ENCODE measurements at regions not wholly inside any gene's neighbourhood (a gene's known extent, or its start where the extent isn't known, plus 50 kb on each side); places are given as distances from the start of the nearest gene placed in this dataset.
A peak's percentile ranks its signal among the peaks of the same experiment; 100 is the strongest.

DNA sequence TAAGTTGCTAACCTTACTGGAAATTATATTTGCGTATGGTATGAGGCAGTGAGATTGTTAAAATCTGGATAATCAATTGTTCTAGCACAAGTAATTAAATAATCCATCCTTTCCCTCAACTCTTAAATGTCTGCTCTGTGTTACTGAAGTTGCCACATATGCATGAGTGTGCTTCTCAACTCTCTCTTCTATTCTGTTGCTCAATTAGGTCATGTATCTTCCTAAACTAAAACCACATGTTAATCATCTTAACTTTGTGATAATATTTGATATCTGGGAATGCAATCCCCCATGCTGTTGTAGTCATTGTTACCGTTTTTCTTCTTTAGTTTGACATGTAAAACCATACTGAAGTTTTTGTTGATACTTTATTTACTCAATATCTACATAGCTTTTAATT is 63.5 kb upstream of the STMND1 start:
- DNase-seq: peak; percentile 40
- Mint-ChIP-seq H3K4me3 (no peak overlapping the region), H3K27ac (no peak overlapping the region; the same call in 1 of the 2 replicates)

DNA sequence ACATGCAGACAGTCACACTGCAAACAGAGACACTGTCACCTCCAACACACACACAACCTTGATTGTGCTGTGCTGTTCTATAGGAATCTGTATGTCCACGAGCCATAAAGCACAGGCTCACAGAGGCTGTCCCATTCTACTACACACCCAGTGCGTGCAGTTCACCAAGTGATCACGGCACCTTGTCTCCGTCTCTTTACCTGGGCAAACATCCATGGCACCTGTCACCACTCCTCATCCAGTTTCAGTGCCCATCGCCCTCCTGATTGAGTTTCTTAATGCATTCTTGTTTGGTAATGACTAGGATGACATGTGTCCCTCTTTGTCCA is 65.8 kb upstream of the STMND1 start:
- no peaks in the 10 kb centered on the region for H3K27me3 Mint-ChIP-seq (ENCODE audit: insufficient read depth)
- H3K36me3 Mint-ChIP-seq (ENCODE audit: low read depth): no peaks in the 10 kb centered on the region
- TF ChIP-seq, protein P1, sequence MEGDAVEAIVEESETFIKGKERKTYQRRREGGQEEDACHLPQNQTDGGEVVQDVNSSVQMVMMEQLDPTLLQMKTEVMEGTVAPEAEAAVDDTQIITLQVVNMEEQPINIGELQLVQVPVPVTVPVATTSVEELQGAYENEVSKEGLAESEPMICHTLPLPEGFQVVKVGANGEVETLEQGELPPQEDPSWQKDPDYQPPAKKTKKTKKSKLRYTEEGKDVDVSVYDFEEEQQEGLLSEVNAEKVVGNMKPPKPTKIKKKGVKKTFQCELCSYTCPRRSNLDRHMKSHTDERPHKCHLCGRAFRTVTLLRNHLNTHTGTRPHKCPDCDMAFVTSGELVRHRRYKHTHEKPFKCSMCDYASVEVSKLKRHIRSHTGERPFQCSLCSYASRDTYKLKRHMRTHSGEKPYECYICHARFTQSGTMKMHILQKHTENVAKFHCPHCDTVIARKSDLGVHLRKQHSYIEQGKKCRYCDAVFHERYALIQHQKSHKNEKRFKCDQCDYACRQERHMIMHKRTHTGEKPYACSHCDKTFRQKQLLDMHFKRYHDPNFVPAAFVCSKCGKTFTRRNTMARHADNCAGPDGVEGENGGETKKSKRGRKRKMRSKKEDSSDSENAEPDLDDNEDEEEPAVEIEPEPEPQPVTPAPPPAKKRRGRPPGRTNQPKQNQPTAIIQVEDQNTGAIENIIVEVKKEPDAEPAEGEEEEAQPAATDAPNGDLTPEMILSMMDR (IDR thresholded peaks at IDR 0.05): no peak
- no peak overlapping the region for H3K4me3 Mint-ChIP-seq
- H3K9me3 Mint-ChIP-seq: no peaks in the 10 kb centered on the region
- peaks cover 70% of the 10 kb centered on the region for H3K4me1 Mint-ChIP-seq (ENCODE audit: low read depth)
- H3K27ac Mint-ChIP-seq: no peak overlapping the region
- DNase-seq: no peak

More for the DNA sequence above, 63.5 kb upstream of the STMND1 start:
- TF ChIP-seq, protein P1 (IDR thresholded peaks at IDR 0.05): no peak
- Mint-ChIP-seq H3K9me3 (no peaks in the 10 kb centered on the region), H3K4me1 (ENCODE audit: low read depth) (peaks cover 61% of the 10 kb centered on the region), H3K27me3 (ENCODE audit: insufficient read depth) (no peaks in the 10 kb centered on the region), H3K36me3 (ENCODE audit: low read depth) (no peaks in the 10 kb centered on the region)

DNA sequence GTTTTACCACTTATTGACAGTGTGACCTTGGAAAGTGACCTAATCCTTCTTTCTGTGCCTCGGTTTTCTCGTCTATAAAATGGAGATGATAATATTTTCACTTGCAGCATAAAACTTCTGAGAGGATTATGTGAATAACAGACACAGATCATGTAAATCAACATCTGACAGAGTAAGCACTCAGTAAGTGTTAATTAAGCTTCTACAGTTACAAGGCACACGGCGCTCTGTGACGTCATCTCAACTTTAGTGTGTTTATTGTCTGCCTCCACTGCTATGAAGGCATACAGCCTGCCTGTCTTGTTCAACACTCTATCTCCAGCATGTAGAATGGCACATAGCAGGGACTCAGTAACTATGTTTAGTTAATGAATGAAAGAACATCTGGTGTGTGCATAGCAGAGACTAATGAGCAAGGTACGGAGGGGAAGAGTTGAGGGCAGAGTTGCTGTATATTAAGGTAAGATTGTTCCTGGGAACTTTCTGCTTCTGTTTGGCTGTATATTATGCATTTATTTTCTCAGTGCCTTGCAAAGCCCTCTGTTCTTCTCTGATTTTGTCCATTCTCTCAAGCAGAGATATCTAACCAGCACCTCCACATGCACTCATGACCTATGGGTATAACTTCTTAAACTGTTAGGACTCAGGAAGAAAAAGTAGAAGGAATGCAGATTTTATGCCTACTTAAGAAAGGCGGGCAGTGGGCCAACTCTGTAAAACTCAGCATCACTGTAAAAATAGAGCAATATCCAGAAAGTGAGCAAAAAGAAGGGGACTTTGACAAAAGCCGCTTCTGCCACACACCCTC is 66.4 kb upstream of the STMND1 start:
- TF ChIP-seq, protein P1 (IDR thresholded peaks at IDR 0.05): no peak
- H3K9me3 Mint-ChIP-seq: no peaks in the 10 kb centered on the region
- H3K27ac Mint-ChIP-seq: no peak overlapping the region
- H3K36me3 Mint-ChIP-seq (ENCODE audit: low read depth): no peaks in the 10 kb centered on the region
- DNase-seq: no peak
- no peak overlapping the region for H3K4me3 Mint-ChIP-seq
- H3K4me1 Mint-ChIP-seq (ENCODE audit: low read depth): peaks cover 75% of the 10 kb centered on the region
- no peaks in the 10 kb centered on the region for H3K27me3 Mint-ChIP-seq (ENCODE audit: insufficient read depth)

DNA sequence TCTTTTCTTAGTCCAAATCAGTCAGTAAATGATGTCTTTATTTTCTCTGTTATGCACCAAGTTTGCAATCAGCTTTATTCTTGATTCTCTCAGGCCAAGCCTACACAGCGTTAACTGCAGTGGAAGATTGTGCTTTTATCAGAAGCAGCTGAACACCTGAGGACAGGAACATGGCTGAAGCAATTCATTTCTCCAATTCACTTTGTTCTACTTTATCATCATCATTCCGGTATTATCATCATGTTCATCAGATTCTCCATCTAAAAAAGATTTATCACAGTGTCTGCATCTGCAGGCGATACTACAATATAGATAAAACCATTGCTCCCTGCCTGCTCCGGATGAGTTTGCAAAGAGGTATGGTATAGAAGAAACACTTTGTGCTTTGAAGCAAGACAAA is 68.1 kb upstream of the STMND1 start:
- DNase-seq: no peak
- no peaks in the 10 kb centered on the region for H3K36me3 Mint-ChIP-seq (ENCODE audit: low read depth)
- peaks cover 84% of the 10 kb centered on the region for H3K4me1 Mint-ChIP-seq (ENCODE audit: low read depth)
- H3K27ac Mint-ChIP-seq: peak overlapping the region; percentile 99
- TF ChIP-seq, protein P1 (IDR thresholded peaks at IDR 0.05): no peak
- peak overlapping the region; percentile 88 for H3K4me3 Mint-ChIP-seq
- H3K27me3 Mint-ChIP-seq (ENCODE audit: insufficient read depth): no peaks in the 10 kb centered on the region
- H3K9me3 Mint-ChIP-seq: no peaks in the 10 kb centered on the region

DNA sequence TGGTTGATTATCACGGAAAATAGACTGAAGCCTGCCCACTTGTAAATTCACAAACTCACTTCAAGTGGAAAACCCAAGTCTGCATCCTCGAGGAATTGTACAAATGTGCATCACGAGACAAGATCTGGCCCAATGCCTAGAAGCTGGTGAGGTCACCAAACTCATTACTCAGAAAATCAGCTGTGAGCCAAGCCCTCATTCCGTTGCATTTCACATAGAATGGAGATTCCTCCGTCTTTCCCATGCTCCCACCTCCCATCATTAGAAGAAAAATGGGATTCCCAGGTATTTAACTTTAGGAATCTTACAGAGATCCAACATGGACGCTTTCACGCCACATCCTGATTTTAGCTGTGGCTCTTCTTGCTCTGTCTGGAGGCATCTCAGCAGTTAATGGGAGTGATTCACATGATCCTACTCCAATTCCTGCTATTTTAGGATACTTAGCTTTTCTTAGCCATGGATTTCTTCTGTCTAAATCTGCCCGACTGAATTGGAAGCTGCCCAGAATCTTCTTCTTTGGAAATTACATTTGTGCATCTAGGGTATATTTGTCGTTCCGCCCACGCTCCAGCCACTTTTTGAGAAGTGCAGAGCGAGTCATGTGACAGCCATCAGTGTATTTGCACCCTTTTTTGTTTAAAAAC is 68.7 kb upstream of the STMND1 start:
- TF ChIP-seq, protein P1 (IDR thresholded peaks at IDR 0.05): no peak
- peak; percentile 94 for DNase-seq
- H3K27ac Mint-ChIP-seq: peak overlapping the region; percentile 99
- H3K27me3 Mint-ChIP-seq (ENCODE audit: insufficient read depth): no peaks in the 10 kb centered on the region
- H3K4me1 Mint-ChIP-seq (ENCODE audit: low read depth): peaks cover 81% of the 10 kb centered on the region
- H3K9me3 Mint-ChIP-seq: no peaks in the 10 kb centered on the region
- H3K36me3 Mint-ChIP-seq (ENCODE audit: low read depth): no peaks in the 10 kb centered on the region
- H3K4me3 Mint-ChIP-seq: peak overlapping the region; percentile 88
